GM12892 (cell line): ENCODE measurements at regions not wholly inside any gene's neighbourhood (a gene's known extent, or its start where the extent isn't known, plus 50 kb on each side); places are given as distances from the start of the nearest gene placed in this dataset.

ENCODE experiments used
- POLR2A ChIP-seq: IDR thresholded peaks from 2 replicates; pipeline ENCODE4 v1.6.1; 2011; ENCODE audit warnings: low read depth, low read length, control low read depth
- POLR2AphosphoS5 ChIP-seq: IDR thresholded peaks from 2 replicates; pipeline ENCODE4 v1.6.1; 2011; ENCODE audit warnings: low read depth, low read length, control low read depth

GRCh38 chr15:47985568-47985967 is 135.2 kb upstream of the SLC24A5 start:
- TF ChIP-seq POLR2A = no peak
- no peak for TF ChIP-seq POLR2AphosphoS5
